ENCODE measurements at regions not wholly inside any gene's neighbourhood (a gene's known extent, or its start where the extent isn't known, plus 50 kb on each side); places are given as distances from the start of the nearest gene placed in this dataset.

- TF ChIP-seq CTCF (IDR thresholded peaks at IDR 0.05) (no peak), POLR2A (IDR thresholded peaks at IDR 0.05) (no peak)
Measured at GRCh38 chr3:39559543-39559942, 92.1 kb downstream of the MOBP start.
